IPS-15b (cell line): ENCODE measurements at regions not wholly inside any gene's neighbourhood (a gene's known extent, or its start where the extent isn't known, plus 50 kb on each side); places are given as distances from the start of the nearest gene placed in this dataset.

Experiments
- H3K27me3 ChIP-seq: one replicate; pipeline ENCODE4 v1.6.1; 2013; ENCODE audit warnings: low read length; ENCODE audit not compliant: control insufficient read depth, insufficient read depth
- H3K36me3 ChIP-seq: one replicate; pipeline ENCODE4 v1.6.1; 2013; ENCODE audit warnings: low read length; ENCODE audit not compliant: control insufficient read depth, insufficient read depth
- H3K4me1 ChIP-seq: one replicate; pipeline ENCODE4 v1.6.1; 2013; ENCODE audit warnings: mild to moderate bottlenecking, low read length; ENCODE audit not compliant: control insufficient read depth, insufficient read depth
- H3K4me3 ChIP-seq: one replicate; pipeline ENCODE4 v1.5.1; 2013; ENCODE audit warnings: low read depth, low read length
- H3K9ac ChIP-seq: one replicate; pipeline ENCODE4 v1.6.1; 2013; ENCODE audit warnings: low read depth, mild to moderate bottlenecking, low read length
- H3K9me3 ChIP-seq: one replicate; pipeline ENCODE4 v1.6.1; 2013; ENCODE audit warnings: mild to moderate bottlenecking, low read length; ENCODE audit not compliant: control insufficient read depth, insufficient read depth

DNA sequence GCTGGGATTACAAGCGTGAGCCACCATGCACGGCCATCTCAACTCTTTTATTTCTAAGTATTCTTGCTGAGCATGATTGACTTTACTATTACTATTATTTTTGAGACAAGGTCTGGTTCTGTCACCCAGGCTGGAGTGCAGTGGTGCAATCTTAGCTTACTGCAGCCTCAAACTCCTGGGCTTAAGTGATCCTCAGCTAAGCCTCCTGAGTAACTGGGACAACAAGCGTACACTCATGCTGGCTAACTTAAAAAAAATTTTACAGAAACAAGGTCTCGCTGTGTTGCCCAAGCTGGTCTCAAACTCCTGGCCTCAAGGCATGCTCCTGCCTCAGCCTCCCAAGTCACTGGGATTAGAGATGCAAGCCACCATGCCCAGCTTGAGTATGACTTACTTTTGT is 443.7 kb downstream of the ARHGEF28 start:
- no peak overlapping the region for H3K4me3 ChIP-seq
- no peak overlapping the region for H3K9ac ChIP-seq
- H3K36me3 ChIP-seq, result no peaks in the 10 kb centered on the region
- no peaks in the 10 kb centered on the region for H3K27me3 ChIP-seq
- no peaks in the 10 kb centered on the region for H3K4me1 ChIP-seq
- no peaks in the 10 kb centered on the region for H3K9me3 ChIP-seq

DNA sequence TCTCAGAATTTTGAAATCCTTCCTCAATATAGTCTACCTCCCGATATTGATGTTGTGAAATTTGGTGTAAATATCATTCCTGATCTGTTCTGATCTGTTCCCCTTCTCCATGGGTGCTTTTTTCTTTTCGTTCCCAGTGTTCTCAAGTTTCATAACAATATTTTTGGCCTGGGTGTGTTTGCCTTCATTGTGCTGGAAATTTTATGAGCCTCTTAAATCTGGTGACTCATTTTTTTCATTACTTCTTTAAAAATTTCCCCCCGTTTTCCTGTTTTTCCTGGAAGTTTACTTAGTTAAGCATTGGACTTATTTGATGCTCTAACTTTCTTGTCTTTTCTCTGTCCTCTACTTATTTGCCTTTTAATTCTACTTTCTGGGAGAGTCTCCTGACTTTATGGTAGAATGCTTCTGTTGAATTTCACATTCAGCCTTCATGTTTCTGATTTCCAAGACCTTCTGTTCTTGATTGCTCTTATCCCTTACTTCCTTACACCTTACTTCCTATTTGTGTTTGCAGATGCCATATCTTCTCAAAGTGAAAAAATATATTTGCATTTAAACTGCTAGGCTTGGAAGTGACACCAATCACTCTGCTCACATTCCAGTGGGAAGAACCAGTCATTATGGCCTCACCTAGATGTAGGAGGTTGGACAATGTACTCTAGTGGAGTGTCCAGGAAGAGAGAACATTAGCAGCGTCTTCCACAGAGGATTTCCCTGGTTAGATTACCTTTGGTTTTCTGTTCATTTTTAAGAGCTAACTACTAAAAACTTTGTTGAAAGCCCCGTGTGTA is 441.9 kb downstream of the ARHGEF28 start:
- Histone ChIP-seq H3K9me3 (no peaks in the 10 kb centered on the region), H3K27me3 (no peaks in the 10 kb centered on the region), H3K4me3 (no peak overlapping the region), H3K4me1 (no peaks in the 10 kb centered on the region), H3K9ac (no peak overlapping the region), H3K36me3 (no peaks in the 10 kb centered on the region)

DNA sequence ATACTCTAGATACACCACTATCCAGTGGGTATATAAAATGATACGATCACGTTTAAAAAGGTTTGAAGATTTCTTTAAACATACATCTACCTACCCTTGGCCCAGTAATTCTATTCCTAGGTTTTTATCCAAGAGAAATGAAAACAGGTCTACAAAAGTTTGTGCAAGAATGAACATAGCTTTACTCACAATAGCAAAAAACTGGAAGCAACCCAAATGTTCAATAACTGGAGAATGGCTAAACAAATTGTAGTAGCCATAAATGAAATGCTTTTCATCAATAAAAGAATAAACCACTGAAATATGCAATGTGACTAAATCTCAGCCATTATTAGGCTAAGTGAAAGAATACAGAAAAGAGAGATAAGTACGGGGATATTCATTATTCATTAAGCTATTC is 438.9 kb downstream of the ARHGEF28 start:
- Histone ChIP-seq H3K4me3 (no peak overlapping the region), H3K4me1 (no peaks in the 10 kb centered on the region), H3K27me3 (no peaks in the 10 kb centered on the region), H3K9ac (no peak overlapping the region), H3K9me3 (no peaks in the 10 kb centered on the region), H3K36me3 (no peaks in the 10 kb centered on the region)

DNA sequence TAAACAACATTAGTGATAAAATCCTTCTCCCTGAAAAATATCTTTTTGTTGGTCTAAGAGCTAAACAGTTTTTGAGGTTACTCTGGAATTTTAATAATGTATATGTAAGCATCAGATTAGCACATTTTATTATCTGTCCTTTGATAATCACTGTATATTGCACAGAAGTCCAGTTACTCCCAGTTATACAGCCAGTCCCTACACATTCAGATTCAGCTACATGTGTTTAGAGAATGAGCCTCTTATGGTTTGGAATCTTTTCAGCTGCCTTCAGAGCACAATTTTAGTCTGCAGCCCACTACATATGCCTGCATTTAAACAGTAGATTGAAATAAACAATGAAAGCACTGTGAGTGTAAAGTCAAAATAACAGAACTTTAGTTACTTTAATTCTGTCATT is 438.2 kb downstream of the ARHGEF28 start:
- H3K9ac ChIP-seq, result no peak overlapping the region
- H3K36me3 ChIP-seq, result no peaks in the 10 kb centered on the region
- no peaks in the 10 kb centered on the region for H3K4me1 ChIP-seq
- no peaks in the 10 kb centered on the region for H3K27me3 ChIP-seq
- no peak overlapping the region for H3K4me3 ChIP-seq
- no peaks in the 10 kb centered on the region for H3K9me3 ChIP-seq

DNA sequence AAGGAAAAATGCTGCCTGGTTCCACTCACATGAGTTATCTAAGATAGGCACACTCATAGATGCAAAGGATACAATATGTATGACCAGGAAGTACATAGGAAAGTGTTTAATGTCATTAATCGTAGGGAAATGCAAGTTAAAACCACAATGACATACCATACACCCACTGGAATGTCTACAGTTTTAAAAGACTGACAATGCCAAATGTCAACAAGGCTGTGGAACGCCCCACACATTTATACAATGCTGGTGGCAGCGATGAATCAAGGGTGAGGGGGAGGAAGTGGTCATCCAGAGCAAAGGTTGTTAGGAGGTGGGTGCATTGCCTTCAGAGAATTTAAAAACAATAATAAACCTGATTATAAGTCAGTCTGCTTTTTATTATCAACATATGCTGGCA is 437.8 kb downstream of the ARHGEF28 start:
- no peaks in the 10 kb centered on the region for H3K9me3 ChIP-seq
- H3K27me3 ChIP-seq, result no peaks in the 10 kb centered on the region
- no peaks in the 10 kb centered on the region for H3K4me1 ChIP-seq
- H3K36me3 ChIP-seq, result no peaks in the 10 kb centered on the region
- H3K9ac ChIP-seq, result no peak overlapping the region
- H3K4me3 ChIP-seq, result no peak overlapping the region

DNA sequence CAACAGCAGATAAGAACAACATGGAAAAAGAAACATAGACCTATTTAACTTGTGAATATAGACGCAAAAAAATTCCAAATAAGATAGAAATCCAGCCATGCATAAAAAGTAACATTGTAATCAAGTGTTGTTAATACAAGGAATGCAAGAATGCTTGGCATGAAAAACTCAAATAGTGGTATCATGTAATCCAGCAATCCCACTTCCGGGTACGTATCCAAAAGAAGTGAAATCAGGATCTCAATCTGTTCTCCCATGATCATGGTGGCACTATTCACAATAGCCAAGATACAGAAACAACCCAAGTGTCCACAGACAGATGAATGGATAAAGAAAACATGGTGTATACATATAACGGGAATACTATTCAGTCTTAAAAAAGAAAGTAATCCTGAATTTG is 437.4 kb downstream of the ARHGEF28 start:
- H3K27me3 ChIP-seq, result no peaks in the 10 kb centered on the region
- H3K9ac ChIP-seq, result no peak overlapping the region
- H3K9me3 ChIP-seq, result no peaks in the 10 kb centered on the region
- H3K36me3 ChIP-seq, result no peaks in the 10 kb centered on the region
- H3K4me1 ChIP-seq, result no peaks in the 10 kb centered on the region
- H3K4me3 ChIP-seq, result no peak overlapping the region

DNA sequence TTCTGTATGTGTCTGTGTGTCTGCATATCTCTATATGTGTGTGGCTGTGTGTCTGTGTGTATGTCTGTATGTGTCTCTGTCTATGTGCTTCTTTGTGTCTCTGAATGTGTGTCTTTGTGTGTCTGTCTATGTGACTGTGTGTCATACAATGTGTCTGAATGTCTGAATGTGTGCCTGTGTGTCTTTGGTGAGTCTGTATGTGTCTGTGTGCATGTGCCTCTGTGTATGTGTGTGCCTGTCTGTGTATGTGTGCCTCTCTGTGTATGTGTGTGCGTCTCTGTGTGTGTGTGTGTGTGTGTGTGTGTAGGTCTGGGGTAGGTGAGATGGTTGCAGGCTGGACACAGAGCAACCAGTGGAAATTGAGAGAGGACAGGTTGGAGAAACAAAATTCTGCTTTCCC is 435.3 kb downstream of the ARHGEF28 start:
- no peak overlapping the region for H3K9ac ChIP-seq

DNA sequence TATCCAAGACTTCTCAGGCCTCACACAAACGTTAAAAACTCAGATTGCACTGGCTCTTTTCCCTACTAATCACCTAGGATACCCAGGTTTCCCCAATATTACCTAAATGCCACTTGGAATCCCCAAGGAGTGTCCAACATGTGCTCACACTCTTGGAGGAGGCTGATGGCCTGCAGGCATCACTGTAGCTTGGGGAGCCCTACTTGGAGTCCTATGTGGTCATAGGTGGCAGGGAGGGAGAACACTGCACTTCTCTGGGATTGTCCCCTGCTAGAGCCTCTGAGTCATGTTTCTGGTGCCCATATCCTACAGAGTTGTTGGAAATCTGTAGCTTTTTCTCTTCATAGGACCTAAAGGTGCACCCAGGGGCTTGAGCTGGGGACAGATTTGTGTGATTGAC is 433.7 kb downstream of the ARHGEF28 start:
- Histone ChIP-seq H3K36me3 (no peaks in the 10 kb centered on the region), H3K27me3 (no peaks in the 10 kb centered on the region), H3K9me3 (no peaks in the 10 kb centered on the region)

More for the DNA sequence above, 435.3 kb downstream of the ARHGEF28 start:
- Histone ChIP-seq H3K9me3 (no peaks in the 10 kb centered on the region), H3K36me3 (no peaks in the 10 kb centered on the region), H3K4me3 (no peak overlapping the region), H3K27me3 (no peaks in the 10 kb centered on the region), H3K4me1 (no peaks in the 10 kb centered on the region)

DNA sequence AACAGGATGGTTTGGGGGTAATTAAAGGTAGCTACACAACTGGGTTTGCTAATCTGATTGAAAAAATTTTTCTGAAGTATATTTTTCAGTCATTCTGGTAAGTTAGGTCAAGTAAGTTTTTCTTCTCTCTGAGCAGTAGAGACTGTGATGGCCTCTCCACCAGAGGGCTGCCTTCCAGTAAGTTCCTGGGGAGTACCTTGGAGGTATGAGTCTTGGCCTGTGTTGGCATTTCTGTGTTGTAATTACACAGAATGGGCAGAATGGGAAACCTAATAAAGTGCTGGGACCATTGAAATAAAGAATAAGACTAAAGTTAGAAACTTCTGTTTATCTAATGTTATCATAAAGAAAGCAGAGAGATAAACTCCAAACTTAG is 430.8 kb downstream of the ARHGEF28 start:
- H3K9me3 ChIP-seq, result no peaks in the 10 kb centered on the region
- no peaks in the 10 kb centered on the region for H3K27me3 ChIP-seq
- no peaks in the 10 kb centered on the region for H3K4me1 ChIP-seq
- no peak overlapping the region for H3K4me3 ChIP-seq
- no peaks in the 10 kb centered on the region for H3K36me3 ChIP-seq
- no peak overlapping the region for H3K9ac ChIP-seq

More for the DNA sequence above, 433.7 kb downstream of the ARHGEF28 start:
- no peak overlapping the region for H3K9ac ChIP-seq
- H3K4me3 ChIP-seq, result no peak overlapping the region
- H3K4me1 ChIP-seq, result no peaks in the 10 kb centered on the region

DNA sequence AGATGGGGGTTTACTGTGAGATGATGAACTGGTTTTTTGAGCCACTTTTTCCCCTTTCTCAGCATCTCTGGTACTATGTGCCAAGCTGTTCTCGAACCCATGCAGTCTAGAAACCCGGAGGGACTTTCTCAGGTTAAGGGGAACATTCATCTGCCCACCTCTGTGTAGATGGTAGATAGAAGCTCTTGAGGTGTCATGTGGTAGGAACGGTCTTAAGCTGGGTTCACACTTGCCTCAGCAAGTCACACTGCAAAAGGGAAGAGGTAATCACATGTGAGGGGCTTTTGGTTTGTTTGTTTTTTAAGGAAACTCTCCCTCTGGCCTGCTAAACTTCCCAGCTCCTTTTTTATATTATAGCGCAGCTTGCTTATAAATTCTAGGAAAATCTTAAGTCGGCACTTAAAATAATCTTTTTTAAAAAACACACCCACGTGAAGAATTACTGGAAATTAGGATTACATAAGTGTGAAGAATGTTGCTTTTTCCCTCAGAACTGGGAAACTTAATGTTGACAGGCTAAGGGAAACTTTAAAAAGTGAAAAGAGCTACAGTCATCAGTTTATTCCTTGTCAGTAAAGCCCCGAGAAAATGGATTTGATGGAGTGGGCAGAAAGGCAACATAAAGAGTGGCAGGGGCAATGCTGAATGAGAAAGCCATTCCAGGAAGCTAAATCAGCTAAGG is 430.3 kb downstream of the ARHGEF28 start:
- Histone ChIP-seq H3K4me1 (no peaks in the 10 kb centered on the region), H3K27me3 (no peaks in the 10 kb centered on the region), H3K36me3 (no peaks in the 10 kb centered on the region), H3K9ac (no peak overlapping the region), H3K4me3 (no peak overlapping the region), H3K9me3 (no peaks in the 10 kb centered on the region)

DNA sequence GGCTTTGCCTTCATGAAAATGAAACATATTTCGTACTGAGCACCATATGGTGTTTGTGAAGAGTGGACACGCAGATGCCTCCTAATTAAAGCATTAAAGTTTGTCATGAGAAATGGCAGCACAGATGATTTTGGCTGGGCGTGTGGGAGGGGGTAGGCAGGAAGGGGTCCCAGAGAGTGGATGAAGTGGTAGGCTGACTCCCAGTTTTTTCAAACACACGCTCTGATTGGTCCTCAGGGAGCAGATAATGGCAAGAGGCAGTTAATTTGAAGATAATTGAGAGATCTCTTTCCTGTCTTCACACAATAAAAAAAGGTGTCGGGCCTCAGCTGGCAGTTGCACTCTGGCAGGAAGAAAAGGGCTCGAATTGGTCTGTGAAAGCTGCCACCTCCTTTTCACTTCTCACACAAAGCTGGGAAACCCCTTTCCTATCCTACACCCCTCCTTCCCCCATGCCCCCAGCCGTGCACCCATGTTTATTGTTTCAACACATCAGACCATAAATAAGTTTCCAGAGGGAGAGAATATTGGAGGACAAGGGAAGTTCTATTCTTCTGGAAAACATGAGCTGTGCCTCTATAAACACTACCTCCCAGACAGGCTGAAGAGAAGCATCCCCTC is 429.6 kb downstream of the ARHGEF28 start:
- H3K4me3 ChIP-seq, result no peak overlapping the region
- no peaks in the 10 kb centered on the region for H3K4me1 ChIP-seq
- no peaks in the 10 kb centered on the region for H3K27me3 ChIP-seq
- no peaks in the 10 kb centered on the region for H3K9me3 ChIP-seq
- no peaks in the 10 kb centered on the region for H3K36me3 ChIP-seq
- H3K9ac ChIP-seq, result no peak overlapping the region
